Hypothalamus (tissue), 51 donors: ENCODE measurements at regions not wholly inside any gene's neighbourhood (a gene's known extent, or its start where the extent isn't known, plus 50 kb on each side); places are given as distances from the start of the nearest gene placed in this dataset.
A peak's percentile ranks its signal among the peaks of the same experiment; 100 is the strongest.
"Not testable (repeated sequence)": the region's sequence is repeated elsewhere in the genome, so short reads cannot be mapped to it uniquely, and the experiment has no call there.

Source experiments
- DNase-seq, 51 donors: peaks; one replicate each; lab custom pipeline; 2025; lab: John Stamatoyannopoulos, UW

DNA sequence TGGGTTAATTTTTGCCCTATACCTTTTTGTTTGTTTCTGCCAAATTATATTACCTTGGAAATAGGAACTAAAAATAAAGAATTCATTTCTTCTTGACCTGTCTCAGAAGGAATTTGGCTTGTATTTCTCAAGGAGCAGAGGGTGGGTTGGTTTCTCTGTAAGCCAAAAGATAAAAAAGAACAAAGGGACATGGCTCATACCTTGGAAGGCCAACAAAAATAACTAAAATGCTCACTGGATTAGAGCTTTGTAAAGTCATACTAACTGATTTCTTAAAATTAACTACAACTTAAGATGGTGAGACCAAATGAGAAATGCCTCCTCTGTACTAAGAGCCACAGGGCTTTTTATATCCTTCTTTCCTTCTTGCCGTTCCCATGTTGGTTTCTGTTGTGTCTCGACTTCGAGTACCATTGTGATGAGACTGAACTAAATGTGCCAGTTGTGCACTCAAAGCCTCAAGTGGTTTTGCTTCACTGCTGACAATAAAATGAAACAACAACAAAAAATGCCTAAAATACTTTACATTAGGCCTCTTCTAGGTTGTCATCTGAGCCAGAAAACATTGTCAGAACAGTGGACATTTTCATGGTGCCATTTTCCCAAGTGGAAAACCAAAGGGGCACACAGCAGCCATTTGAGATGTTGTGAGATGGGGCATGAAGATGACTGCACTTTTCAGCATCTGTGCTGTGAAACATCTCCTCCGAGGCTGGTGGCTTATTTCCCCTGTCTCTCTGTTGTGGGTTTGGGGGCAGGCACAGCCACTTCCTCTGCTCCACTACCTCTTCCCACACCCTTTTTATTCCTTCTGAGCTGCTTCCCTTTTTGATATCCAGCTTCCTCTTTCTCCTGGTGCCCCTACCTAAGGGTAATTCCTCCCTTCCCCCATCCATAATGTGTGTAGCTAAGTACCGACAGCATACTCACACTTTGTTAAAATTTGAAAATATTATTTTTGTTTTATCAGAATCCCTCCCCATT, 51.8 kb upstream of the AGR3 start:
- peak in 11 of 51 donors; percentile 1 to 18 (median 6) for DNase-seq

- no peak for DNase-seq
These were observed 53.0 kb upstream of the AGR3 start for GRCh38 chr7:16934722-16935340.

DNA sequence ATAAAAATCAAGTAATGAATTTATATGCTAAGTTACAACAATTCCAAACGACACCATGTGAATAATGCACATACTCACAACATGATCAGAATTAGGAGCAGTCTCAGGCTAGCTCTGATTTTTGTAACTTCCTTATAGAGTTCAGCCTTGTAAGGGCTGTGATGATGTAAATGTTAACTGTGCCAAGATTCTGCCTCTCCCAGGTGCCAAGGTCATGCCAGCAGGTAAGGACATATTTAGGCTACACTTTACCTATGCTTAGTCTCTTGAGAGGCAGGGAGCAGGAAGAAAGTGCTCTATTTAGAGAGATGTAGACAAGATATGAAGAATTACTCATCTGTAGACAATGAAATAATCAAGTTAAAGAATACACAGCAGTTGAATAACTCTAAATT, 53.6 kb upstream of the AGR3 start:
- DNase-seq, result no peak

DNA sequence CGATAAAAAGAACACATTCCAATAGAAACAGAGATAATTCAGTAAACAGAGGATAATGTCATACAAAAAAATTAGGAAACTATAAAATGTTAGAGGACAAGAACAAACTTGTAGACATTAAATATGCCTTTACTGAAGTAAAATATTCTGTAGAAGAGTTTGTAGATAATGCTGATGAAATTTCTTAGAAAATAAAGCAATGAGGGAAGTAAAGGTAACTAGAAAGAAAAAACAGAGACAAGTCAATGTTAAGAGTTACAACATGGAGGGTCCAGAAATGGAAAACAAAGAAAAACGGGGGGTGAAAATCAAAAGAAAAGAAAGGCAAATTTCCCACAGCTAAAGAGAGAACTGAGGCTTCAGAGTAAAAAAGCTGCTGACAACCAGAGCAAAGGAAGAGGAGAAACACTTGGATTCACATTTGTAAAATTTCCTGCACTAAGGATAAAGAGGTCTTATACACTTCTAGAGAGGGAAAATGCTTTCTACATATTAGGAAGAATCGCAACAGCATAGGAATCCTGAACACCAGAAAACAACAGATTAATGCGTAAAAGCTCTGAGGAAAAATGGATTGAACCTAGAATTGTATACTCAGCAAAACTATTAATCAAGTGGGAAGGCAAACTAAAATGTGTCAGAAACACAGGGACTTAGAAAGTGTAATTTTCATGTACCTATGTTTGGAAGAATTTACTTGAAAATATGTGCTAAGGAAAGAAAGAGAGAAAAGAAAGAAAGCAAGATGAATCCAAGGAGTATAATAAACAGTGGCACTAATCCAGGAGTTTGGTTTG, 55.0 kb upstream of the AGR3 start:
- DNase-seq, result no peak

- DNase-seq, result no peak
These were observed 57.4 kb upstream of the AGR3 start for GRCh38 chr7:16939161-16939560.

GRCh38 chr7:16940776-16941175, 59.0 kb upstream of the AGR3 start:
- DNase-seq, result no peak

- DNase-seq, result no peak
These were observed 61.2 kb upstream of the AGR3 start for GRCh38 chr7:16942929-16943509.

GRCh38 chr7:16944936-16945335, 63.2 kb upstream of the AGR3 start:
- DNase-seq, result no peak

DNA sequence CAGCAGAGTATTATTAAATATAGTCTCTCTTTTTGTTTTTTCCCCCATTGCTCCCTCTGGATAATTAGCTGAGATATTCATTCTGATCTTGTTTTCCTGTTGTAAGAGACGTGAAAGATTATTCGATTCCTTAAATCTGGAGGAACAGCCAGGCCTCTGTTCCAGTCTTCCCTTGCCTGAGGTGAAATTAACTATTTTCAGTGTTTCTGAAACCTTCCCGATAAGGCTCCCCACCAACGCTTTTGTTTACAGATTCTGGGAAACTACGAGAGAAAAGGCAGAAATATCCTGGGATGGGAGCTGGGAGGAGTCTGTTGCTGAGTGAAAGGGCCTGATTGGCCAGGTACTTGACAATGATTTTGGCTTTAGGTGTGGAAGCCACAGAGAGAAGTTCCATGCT, 63.6 kb upstream of the AGR3 start:
- no peak for DNase-seq

DNA sequence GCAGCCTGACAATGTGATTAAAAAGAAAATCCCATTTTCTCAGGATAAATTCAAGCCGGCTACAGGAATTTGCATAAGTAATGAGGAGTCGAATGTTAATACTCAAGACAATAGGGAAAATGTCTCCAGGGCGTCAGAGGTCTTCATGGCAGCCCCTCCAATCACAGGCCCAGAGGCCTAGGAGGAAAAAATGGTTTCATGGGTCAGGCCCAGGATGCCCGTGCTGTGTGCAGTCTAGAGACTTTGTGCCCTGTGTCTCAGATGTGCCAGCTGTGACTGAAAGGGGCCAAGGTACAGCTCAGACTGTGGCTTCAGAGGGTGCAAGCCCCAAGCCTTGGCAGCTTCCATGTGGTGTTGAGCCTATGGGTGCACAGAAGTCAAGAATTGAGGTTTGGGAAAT, 66.3 kb upstream of the AGR3 start:
- not testable (repeated sequence) for DNase-seq

GRCh38 chr7:16951483-16952080, 69.8 kb upstream of the AGR3 start:
- no peak for DNase-seq

GRCh38 chr7:16954321-16954720, 72.5 kb upstream of the AGR3 start:
- DNase-seq, result no peak

- DNase-seq, result no peak
These were observed 76.9 kb upstream of the AGR3 start for GRCh38 chr7:16958724-16959123.

DNA sequence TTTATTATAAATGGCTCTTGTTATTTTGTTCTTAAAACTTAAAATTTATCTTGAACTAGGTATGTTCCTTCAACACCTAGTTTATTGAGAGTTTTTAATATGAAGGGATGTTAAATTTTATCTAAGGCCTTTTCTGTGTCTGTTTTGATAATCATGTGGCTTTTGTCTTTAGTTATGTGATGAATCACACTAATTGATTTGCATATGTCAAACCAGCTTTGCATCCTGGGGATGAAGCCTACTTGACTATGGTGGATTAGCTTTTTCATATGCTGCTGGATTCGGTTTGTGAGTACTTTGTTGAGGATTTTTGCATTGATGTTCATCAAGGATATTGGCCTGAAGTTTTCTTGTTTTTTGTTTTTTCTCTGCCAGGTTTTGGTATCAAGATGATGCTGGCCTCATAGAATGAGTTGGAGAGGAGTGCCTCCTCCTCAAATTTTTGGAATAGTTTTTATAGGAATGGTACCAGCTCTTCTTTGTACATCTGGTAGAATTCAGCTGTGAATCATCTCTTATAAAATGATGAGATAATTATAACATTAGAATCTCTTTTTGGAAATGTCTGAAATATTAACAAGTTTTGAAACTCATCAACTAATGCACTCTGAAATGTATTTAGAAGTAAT, 78.7 kb upstream of the AGR3 start:
- DNase-seq, result no peak

GRCh38 chr7:16961641-16962040, 79.9 kb upstream of the AGR3 start:
- no peak for DNase-seq

DNA sequence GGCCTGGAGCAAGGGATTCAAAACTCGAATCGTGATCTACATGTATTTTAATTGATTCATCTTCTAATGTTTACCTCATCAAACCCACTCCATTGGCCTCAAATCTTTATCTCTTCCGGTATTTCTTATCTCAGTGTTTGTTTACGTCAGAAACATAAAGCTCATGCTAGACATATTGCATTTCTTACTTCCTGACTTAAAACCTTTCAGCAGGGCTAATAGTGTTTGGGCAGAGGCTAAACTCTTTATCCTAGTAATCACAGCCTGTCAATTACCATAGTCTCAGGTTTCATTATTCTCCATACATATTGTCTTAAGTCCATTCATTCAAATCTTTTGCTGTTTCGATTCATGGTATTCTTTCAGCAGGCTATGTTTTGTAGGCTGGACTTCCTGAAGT, 81.3 kb upstream of the AGR3 start:
- no peak for DNase-seq

- not testable (repeated sequence) for DNase-seq
These were observed 83.9 kb upstream of the AGR3 start for GRCh38 chr7:16965697-16966096.

DNA sequence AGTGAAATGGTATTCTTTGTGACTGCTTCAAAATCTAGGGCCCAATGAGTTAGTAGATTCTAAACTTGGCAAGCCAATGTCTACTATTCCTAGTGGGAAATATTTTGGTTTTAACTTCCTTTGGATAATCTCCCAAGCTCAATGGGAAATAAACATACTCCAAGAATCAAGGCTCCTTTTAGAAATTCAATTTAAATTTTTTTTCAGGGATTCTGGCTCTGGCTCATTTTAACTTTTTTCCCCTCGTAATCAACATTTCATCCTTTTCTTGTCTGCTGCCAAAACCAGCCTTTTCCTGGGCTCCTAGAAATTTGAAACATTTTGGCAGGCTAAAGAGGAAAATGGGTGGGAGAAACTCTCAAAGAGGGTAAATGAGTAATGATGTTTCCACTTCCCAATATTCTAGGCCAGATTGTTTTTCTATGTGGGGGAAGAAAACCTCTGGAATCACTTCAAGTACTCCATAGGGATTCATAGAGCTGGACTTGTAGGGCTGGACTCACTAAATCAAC, 85.6 kb upstream of the AGR3 start:
- no peak for DNase-seq

- no peak for DNase-seq
These were observed 89.1 kb upstream of the AGR3 start for GRCh38 chr7:16970732-16971482.
